K562 (cell line): ENCODE measurements at regions not wholly inside any gene's neighbourhood (a gene's known extent, or its start where the extent isn't known, plus 50 kb on each side); places are given as distances from the start of the nearest gene placed in this dataset.

Experiments used
- ATAC-seq: fragments of 200-7000 bp; cut with Tn5 transposase; 3 replicates; pipeline ENCODE4 v1.9.1; 2020; ENCODE audit warnings: moderate library complexity
- BruUV-seq: library from RNA; stranded (reverse); fragments of 400-500 nt; replicated peaks from 2 replicates; lab custom pipeline; 2021; lab: Mats Ljungman, UMichigan
- CTCF ChIA-PET: fragments of 300-600 bp; formaldehyde crosslinking; extraction: SDS; loops from one replicate; lab custom pipeline; 2021; ENCODE audit warnings: low intra/inter-chr PET ratio; lab: Yijun Ruan, JAX
- POLR2A ChIA-PET: fragments of 300-600, 350-650 bp; sonication (Branson Sonifier 250); formaldehyde crosslinking; extraction: SDS; loops from one replicate; lab custom pipeline; 2021; ENCODE audit warnings: antibody characterized with exemption, inconsistent platforms; lab: Yijun Ruan, JAX
- DNase-seq, 4 experiments: peaks; one replicate each; pipeline versions ENCODE4 v3.0.0 to v3.0.0-alpha.2; 2011 to 2018; ENCODE audit warnings: low spot score in 3 of 4, mixed read lengths in 3 of 4; ENCODE audit errors: extremely low read depth in 1 of 4
- FAIRE-seq: peaks from 2 replicates; lab custom pipeline; 2011; peaks lifted over from hg19 to GRCh38; lab: Jason Lieb, UNC
- H2AFZ ChIP-seq: 2 replicates; pipeline ENCODE4 v1.6.0; 2011; ENCODE audit warnings: low read depth, low read length, control low read depth, inconsistent platforms
- H3K27ac ChIP-seq: fragments of 200-600 bp; 3 replicates; pipeline ENCODE4 v1.8.0; 2011; ENCODE audit warnings: low read depth, mild to moderate bottlenecking, control low read depth, inconsistent platforms, low read length, moderate library complexity, mixed read lengths; ENCODE audit errors: extremely low read depth
- H3K27me3 ChIP-seq, 2 experiments: fragments of 300-600 bp in 1 of 2; 2 replicates in 1 of 2; 3 replicates in 1 of 2; pipeline versions ENCODE4 v1.6.0 to v1.8.0; 2011; ENCODE audit warnings: inconsistent platforms in 2 of 2, low read length in 2 of 2, mild to moderate bottlenecking in 1 of 2, mixed read lengths in 1 of 2, moderate library complexity in 1 of 2; ENCODE audit not compliant: control insufficient read depth in 2 of 2, insufficient read depth in 2 of 2
- H3K36me3 ChIP-seq: fragments of 300-600 bp; 3 replicates; pipeline ENCODE4 v1.8.0; 2011; ENCODE audit warnings: mild to moderate bottlenecking, low read length, inconsistent platforms; ENCODE audit not compliant: control insufficient read depth, insufficient read depth
- H3K4me1 ChIP-seq, 2 experiments: fragments of 200-600 bp in 1 of 2; replicated peaks in 1 of 2; 2 replicates in 1 of 2; 3 replicates in 1 of 2; pipeline versions ENCODE4 v1.5.1 to v1.8.0; 2011; ENCODE audit warnings: inconsistent platforms in 2 of 2, low read length in 2 of 2, mild to moderate bottlenecking in 1 of 2, mixed read lengths in 1 of 2, moderate library complexity in 1 of 2; ENCODE audit not compliant: control insufficient read depth in 2 of 2, insufficient read depth in 2 of 2
- H3K4me2 ChIP-seq: 2 replicates; pipeline ENCODE4 v1.6.1; 2011; ENCODE audit warnings: low read length, control low read depth, inconsistent platforms, mixed read lengths; ENCODE audit not compliant: insufficient read depth
- H3K4me3 ChIP-seq: fragments of 200-600 bp; sonication (generic), shearing (Covaris generic); 2 replicates; pipeline ENCODE4 v1.5.1; 2016; ENCODE audit warnings: control low read depth, inconsistent platforms
- H3K79me2 ChIP-seq: fragments of 200-600 bp; 3 replicates; pipeline ENCODE4 v1.8.0; 2011; ENCODE audit warnings: low read length, inconsistent platforms; ENCODE audit not compliant: control insufficient read depth, insufficient read depth
- H3K9ac ChIP-seq, 2 experiments: 2 replicates each; pipeline versions ENCODE4 v1.6.0 to v1.6.1; 2011; ENCODE audit warnings: low read depth in 2 of 2, low read length in 2 of 2, control low read depth in 1 of 2, inconsistent platforms in 1 of 2, mild to moderate bottlenecking in 1 of 2, mixed read lengths in 1 of 2; ENCODE audit not compliant: insufficient read depth in 1 of 2
- H3K9me1 ChIP-seq: one replicate; pipeline ENCODE4 v1.6.0; 2011; ENCODE audit warnings: inconsistent platforms, mild to moderate bottlenecking, low read length, moderate library complexity; ENCODE audit not compliant: control insufficient read depth, insufficient read depth
- H3K9me3 ChIP-seq: replicated peaks from 2 replicates; pipeline ENCODE4 v1.5.1; 2011; ENCODE audit warnings: low read depth, low read length, inconsistent platforms; ENCODE audit not compliant: control insufficient read depth, insufficient read depth
- H4K20me1 ChIP-seq: replicated peaks from 2 replicates; pipeline ENCODE4 v1.6.1; 2011; ENCODE audit warnings: low read length, inconsistent platforms, mixed read lengths; ENCODE audit not compliant: control insufficient read depth, insufficient read depth
- ASH1L ChIP-seq: fragments of 450-650 bp; IDR thresholded peaks from 2 replicates; pipeline ENCODE4 v1.6.1; 2018; ENCODE audit warnings: borderline replicate concordance, mild to moderate bottlenecking, low read depth; ENCODE audit not compliant: partially characterized antibody
- ESRRB ChIP-seq: fragments of 250-450 bp; sonication (Bioruptor Pico); IDR thresholded peaks from 2 replicates; pipeline ENCODE4 v1.5.0; 2020; ENCODE audit warnings: mild to moderate bottlenecking, moderate library complexity, borderline replicate concordance
- KAT2B ChIP-seq: IDR thresholded peaks from one replicate; pipeline ENCODE4 v1.6.1; 2012; ENCODE audit warnings: low read depth, mild to moderate bottlenecking, control low read depth, inconsistent platforms, low read length, moderate library complexity
- KLF16 ChIP-seq: IDR thresholded peaks from 2 replicates; pipeline ENCODE4 v1.6.1; 2016; ENCODE audit warnings: antibody characterized with exemption
- MIER1 ChIP-seq: fragments of 450-650 bp; IDR thresholded peaks from 2 replicates; pipeline ENCODE4 v1.6.1; 2016; ENCODE audit warnings: antibody characterized with exemption, mild to moderate bottlenecking, low read depth
- PHF20 ChIP-seq: fragments of 450-650 bp; IDR thresholded peaks from 2 replicates; pipeline ENCODE4 v1.6.1; 2018; ENCODE audit not compliant: partially characterized antibody
- SMAD4 ChIP-seq: fragments of 250-450 bp; sonication (Bioruptor Pico); conservative IDR thresholded peaks from 2 replicates; pipeline ENCODE4 v1.8.0; 2021; ENCODE audit warnings: inconsistent platforms, mild to moderate bottlenecking, moderate library complexity
- SMARCC2 ChIP-seq: fragments of 450-650 bp; IDR thresholded peaks from 2 replicates; pipeline ENCODE4 v1.6.1; 2017; ENCODE audit warnings: antibody characterized with exemption, moderate library complexity, mild to moderate bottlenecking, low read depth
- TAL1 ChIP-seq: fragments of 450-650 bp; IDR thresholded peaks from 2 replicates; pipeline ENCODE4 v1.6.1; 2016; ENCODE audit warnings: mild to moderate bottlenecking
- ZNF174 ChIP-seq: fragments of 250-450 bp; sonication (Bioruptor Pico); IDR thresholded peaks from 2 replicates; pipeline ENCODE4 v1.4.0; 2020; ENCODE audit warnings: mild to moderate bottlenecking
- ZNF75A ChIP-seq: fragments of 450-650 bp; formaldehyde crosslinking; IDR thresholded peaks from 2 replicates; pipeline ENCODE4 v1.4.0; 2020; ENCODE audit warnings: mild to moderate bottlenecking
- WGBS: fragments of 100-300 bp; shearing (Covaris generic); methylation state at CpG from one replicate; pipeline ENCODE4 v1.1.6; 2016; ENCODE audit warnings: low coverage, mixed read lengths; ENCODE audit not compliant: insufficient coverage; ENCODE audit errors: missing lambda C conversion rate; 5-methylcytosine and 5-hydroxymethylcytosine counted together
- in situ Hi-C: fragments of 300-500 bp; cut with MboI; formaldehyde crosslinking; loops from 4 replicates; pipeline ENCODE4 v1.15.0; 2018; ENCODE audit warnings: inconsistent platforms, mixed read lengths
- intact Hi-C: fragments of 100-400 bp; cut with micrococcal nuclease; formaldehyde crosslinking; loops from 2 replicates; pipeline ENCODE4 v1.14.2; 2022
- TF ChIP-seq, protein P1 (sequence below): fragments of 250-450 bp; sonication (Bioruptor Pico); IDR thresholded peaks from 2 replicates; pipeline ENCODE4 v1.4.0; 2020; ENCODE audit warnings: mild to moderate bottlenecking
- TF ChIP-seq, protein P2 (sequence below): fragments of 250-450 bp; sonication (Bioruptor Pico); IDR thresholded peaks from 2 replicates; pipeline ENCODE4 v1.8.0; 2021; ENCODE audit warnings: borderline replicate concordance, mild to moderate bottlenecking, moderate library complexity; ENCODE audit not compliant: poor library complexity, severe bottlenecking
- TF ChIP-seq, protein P3 (sequence below), 2 experiments: IDR thresholded peaks; 2 replicates each; pipeline ENCODE4 v1.6.1; 2011; ENCODE audit warnings: borderline replicate concordance in 1 of 2, control low read depth in 1 of 2, low read depth in 1 of 2, low read length in 1 of 2, mild to moderate bottlenecking in 1 of 2, mixed read lengths in 1 of 2, moderate library complexity in 1 of 2; ENCODE audit not compliant: insufficient read depth in 1 of 2, insufficient read length in 1 of 2, poor library complexity in 1 of 2, severe bottlenecking in 1 of 2; ENCODE audit errors: extremely low read depth in 1 of 2
- TF ChIP-seq, protein P4 (sequence below): sonication (generic); formaldehyde crosslinking; IDR thresholded peaks from 2 replicates; pipeline ENCODE4 v1.8.0; 2023; ENCODE audit warnings: missing genetic modification reagents, mild to moderate bottlenecking, borderline replicate concordance

DNA sequence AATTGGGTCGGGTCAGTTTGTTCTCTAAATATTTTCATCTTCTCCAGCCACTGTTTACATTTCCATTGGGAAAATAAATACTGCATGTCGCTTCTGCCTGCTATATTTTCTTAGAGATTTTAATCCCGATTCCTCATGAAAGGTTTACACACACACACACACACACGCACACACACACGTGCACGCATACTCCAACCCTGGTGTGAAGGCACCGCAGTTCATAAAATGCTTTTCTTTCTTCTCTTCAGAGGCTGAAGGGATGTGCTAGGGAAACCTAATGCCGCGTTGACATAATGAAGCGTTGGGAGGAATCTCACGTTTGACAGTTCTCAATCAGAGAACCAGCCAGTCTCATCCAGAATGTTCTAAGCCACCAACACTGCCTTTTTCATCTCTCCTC lies 222.9 kb upstream of the IRX3 start:
- Histone ChIP-seq H3K4me2 (no peak overlapping the region), H2AFZ (no peak overlapping the region), H3K4me1 (no peaks in the 10 kb centered on the region), H3K4me3 (no peak overlapping the region), H3K9me1 (no peaks in the 10 kb centered on the region), H3K27me3 (peaks cover 33 to 57% of the 10 kb centered on the region in 2 experiments), H4K20me1 (no peaks in the 10 kb centered on the region), H3K79me2 (no peaks in the 10 kb centered on the region), H3K9ac (no peak overlapping the region), H3K36me3 (no peaks in the 10 kb centered on the region), H3K9me3 (no peaks in the 10 kb centered on the region), H3K27ac (no peak overlapping the region)
- FAIRE-seq, result no peak
- in situ Hi-C loops (no loop called here), intact Hi-C loops (no loop called here)
- BruUV-seq, result no TSS peak
- ChIA-PET POLR2A (interaction anchor here (1.4 kb wide), 1 partner anchor 10 kb away, joined by 3 read pairs; no protein-coding TSS in a partner anchor), CTCF (no interaction called here)
- under 1% methylated on average over 11 of the region's 11 CpGs for WGBS
- DNase-seq, result no peak
- no peak for ATAC-seq
- TF ChIP-seq, protein P1, sequence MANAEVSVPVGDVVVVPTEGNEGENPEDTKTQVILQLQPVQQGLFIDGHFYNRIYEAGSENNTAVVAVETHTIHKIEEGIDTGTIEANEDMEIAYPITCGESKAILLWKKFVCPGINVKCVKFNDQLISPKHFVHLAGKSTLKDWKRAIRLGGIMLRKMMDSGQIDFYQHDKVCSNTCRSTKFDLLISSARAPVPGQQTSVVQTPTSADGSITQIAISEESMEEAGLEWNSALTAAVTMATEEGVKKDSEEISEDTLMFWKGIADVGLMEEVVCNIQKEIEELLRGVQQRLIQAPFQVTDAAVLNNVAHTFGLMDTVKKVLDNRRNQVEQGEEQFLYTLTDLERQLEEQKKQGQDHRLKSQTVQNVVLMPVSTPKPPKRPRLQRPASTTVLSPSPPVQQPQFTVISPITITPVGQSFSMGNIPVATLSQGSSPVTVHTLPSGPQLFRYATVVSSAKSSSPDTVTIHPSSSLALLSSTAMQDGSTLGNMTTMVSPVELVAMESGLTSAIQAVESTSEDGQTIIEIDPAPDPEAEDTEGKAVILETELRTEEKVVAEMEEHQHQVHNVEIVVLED (CRISPR knock-in tag), result no peak
- TF ChIP-seq ZNF174 (CRISPR knock-in tag) (no peak), TAL1 (no peak), ZNF75A (no peak), ESRRB (CRISPR knock-in tag) (no peak), SMARCC2 (no peak), ASH1L (no peak), KLF16 (no peak), MIER1 (no peak), PHF20 (no peak), KAT2B (no peak), SMAD4 (CRISPR knock-in tag) (no peak)
- TF ChIP-seq, protein P2, sequence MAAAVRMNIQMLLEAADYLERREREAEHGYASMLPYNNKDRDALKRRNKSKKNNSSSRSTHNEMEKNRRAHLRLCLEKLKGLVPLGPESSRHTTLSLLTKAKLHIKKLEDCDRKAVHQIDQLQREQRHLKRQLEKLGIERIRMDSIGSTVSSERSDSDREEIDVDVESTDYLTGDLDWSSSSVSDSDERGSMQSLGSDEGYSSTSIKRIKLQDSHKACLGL, result no peak
- TF ChIP-seq, protein P3, sequence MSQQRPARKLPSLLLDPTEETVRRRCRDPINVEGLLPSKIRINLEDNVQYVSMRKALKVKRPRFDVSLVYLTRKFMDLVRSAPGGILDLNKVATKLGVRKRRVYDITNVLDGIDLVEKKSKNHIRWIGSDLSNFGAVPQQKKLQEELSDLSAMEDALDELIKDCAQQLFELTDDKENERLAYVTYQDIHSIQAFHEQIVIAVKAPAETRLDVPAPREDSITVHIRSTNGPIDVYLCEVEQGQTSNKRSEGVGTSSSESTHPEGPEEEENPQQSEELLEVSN (IDR thresholded peaks at IDR 0.05; ENCODE audit: borderline replicate concordance in 1 of 2, extremely low read depth in 1 of 2, insufficient read depth in 1 of 2, insufficient read length in 1 of 2, low read depth in 1 of 2, low read length in 1 of 2, poor library complexity in 1 of 2, severe bottlenecking in 1 of 2), result no peak
- TF ChIP-seq, protein P4, sequence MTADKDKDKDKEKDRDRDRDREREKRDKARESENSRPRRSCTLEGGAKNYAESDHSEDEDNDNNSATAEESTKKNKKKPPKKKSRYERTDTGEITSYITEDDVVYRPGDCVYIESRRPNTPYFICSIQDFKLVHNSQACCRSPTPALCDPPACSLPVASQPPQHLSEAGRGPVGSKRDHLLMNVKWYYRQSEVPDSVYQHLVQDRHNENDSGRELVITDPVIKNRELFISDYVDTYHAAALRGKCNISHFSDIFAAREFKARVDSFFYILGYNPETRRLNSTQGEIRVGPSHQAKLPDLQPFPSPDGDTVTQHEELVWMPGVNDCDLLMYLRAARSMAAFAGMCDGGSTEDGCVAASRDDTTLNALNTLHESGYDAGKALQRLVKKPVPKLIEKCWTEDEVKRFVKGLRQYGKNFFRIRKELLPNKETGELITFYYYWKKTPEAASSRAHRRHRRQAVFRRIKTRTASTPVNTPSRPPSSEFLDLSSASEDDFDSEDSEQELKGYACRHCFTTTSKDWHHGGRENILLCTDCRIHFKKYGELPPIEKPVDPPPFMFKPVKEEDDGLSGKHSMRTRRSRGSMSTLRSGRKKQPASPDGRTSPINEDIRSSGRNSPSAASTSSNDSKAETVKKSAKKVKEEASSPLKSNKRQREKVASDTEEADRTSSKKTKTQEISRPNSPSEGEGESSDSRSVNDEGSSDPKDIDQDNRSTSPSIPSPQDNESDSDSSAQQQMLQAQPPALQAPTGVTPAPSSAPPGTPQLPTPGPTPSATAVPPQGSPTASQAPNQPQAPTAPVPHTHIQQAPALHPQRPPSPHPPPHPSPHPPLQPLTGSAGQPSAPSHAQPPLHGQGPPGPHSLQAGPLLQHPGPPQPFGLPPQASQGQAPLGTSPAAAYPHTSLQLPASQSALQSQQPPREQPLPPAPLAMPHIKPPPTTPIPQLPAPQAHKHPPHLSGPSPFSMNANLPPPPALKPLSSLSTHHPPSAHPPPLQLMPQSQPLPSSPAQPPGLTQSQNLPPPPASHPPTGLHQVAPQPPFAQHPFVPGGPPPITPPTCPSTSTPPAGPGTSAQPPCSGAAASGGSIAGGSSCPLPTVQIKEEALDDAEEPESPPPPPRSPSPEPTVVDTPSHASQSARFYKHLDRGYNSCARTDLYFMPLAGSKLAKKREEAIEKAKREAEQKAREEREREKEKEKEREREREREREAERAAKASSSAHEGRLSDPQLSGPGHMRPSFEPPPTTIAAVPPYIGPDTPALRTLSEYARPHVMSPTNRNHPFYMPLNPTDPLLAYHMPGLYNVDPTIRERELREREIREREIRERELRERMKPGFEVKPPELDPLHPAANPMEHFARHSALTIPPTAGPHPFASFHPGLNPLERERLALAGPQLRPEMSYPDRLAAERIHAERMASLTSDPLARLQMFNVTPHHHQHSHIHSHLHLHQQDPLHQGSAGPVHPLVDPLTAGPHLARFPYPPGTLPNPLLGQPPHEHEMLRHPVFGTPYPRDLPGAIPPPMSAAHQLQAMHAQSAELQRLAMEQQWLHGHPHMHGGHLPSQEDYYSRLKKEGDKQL (CRISPR knock-in tag), result no peak
